ENCODE measurements at regions not wholly inside any gene's neighbourhood (a gene's known extent, or its start where the extent isn't known, plus 50 kb on each side); places are given as distances from the start of the nearest gene placed in this dataset.
"Not testable (repeated sequence)": the region's sequence is repeated elsewhere in the genome, so short reads cannot be mapped to it uniquely, and the experiment has no call there.

DNA sequence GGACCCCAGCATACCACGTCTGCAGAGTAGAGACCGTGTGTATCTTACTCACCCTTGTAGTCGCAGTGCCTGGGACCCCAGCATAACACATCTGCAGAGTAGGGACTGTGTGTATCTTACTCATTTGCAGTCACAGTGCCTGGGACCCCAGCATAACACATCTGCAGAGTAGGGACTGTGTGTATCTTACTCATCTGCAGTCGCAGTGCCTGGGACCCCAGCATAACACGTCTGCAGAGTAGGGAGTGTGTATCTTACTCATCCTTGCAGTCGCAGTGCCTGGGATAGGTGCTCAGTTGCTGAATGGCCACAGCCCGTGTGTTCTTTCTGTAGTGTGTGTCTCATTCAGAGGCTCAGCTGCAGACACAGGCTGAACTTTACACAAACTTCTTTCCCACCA lies 71.4 kb upstream of the FRG1 start:
- no peak for DNase-seq

DNA sequence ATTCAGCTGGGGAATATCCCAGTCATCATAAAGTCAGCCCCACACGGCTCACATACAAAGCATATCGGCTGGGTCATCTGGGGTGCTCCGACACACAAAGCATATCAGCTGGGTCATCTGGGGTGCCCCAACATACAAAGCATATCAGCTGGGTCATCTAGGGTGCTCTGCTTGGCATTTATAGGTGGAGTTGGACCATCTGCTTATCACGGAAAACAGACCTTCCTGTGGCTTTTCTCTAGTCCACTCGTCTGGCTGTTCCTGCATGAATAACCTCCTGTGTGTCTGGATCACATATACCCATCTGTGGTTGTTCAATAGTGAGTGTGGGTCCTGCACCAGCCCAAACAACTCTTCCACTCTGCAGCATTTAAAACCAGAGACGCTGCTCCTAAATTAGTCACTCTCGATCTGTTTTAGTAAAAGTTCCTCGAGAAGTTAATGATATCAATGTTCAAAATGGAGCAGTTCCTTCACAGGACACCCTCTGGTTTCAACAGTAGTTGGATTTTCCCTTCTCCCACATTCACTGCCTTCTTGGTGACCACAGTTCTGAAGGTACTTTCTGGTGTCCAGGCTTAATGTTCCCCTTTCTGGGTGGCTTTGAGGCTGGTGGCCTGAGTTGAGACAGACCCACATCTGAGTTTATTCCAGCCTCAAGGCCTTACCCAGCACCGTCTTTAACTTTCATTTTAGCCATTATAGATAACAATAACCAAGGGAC lies 70.0 kb upstream of the FRG1 start:
- no peak for DNase-seq

DNA sequence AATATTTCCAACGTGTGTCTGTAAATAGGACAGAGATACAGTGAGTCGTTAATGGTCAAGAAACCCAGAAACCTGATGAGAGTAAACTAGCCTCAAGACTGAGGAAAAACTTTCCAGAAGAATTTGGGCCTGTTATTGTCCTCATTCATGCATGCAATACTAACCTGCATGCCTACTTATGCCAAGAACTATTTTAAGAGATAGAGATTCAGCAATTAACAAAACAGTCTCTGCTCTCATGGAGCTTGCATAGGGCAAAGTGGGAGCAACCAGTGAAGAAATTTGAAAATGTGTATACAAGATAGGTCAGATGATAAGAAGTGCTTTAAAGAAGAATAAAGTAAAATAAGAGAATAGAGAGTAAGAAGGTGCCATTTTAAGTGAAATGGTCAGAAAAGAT lies 66.1 kb upstream of the FRG1 start:
- no peak for DNase-seq

DNA sequence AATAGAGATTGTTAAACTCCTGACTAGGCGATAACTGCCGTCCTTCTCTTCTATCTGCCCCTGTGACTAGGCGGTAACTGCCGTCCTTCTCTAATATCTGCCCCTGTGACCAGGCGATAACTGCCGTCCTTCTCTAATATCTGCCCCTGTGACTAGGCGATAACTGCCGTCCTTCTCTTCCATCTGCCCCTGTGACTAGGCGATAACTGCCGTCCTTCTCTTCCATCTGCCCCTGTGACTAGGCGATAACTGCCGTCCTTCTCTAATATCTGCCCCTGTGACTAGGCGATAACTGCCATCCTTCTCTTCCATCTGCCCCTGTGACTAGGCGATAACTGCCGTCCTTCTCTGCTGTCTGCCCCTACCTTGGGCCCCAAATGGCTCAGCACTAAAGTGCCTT lies 59.5 kb upstream of the FRG1 start:
- DNase-seq, result not testable (repeated sequence)

DNA sequence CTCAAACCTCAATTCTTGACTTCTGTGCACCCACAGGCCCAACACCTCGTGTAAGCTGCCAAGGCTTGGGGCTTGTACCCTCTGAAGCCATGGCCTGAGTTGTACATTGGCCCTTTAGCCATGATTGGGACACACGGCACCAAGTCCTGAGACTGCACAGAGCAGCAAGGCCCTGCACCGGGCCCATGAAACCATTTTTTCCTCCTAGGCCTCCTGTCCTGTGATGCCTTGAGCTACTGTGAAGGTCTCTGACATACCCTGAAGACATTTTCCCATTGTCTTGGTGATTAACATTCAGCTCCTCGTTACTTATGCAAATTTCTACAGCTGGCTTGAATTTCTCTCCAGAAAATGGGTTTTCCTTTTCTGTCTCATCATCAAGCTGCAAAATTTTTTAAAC lies 52.3 kb upstream of the FRG1 start:
- not testable (repeated sequence) for DNase-seq
